H1 (cell line): ENCODE measurements at regions not wholly inside any gene's neighbourhood (a gene's known extent, or its start where the extent isn't known, plus 50 kb on each side); places are given as distances from the start of the nearest gene placed in this dataset.

Source experiments
- CTCF ChIP-seq, 3 experiments: IDR thresholded peaks; 1 replicate in 2 of 3; 2 replicates in 1 of 3; pipeline versions ENCODE4 v1.5.1 to v1.6.1; 2011; ENCODE audit warnings: low read length in 3 of 3, mild to moderate bottlenecking in 3 of 3, inconsistent platforms in 2 of 3, low read depth in 1 of 3, moderate library complexity in 1 of 3; ENCODE audit not compliant: insufficient read depth in 1 of 3; ENCODE audit errors: control extremely low read depth in 1 of 3
- FOSL1 ChIP-seq: IDR thresholded peaks from 2 replicates; pipeline ENCODE4 v1.6.1; 2011; ENCODE audit warnings: mild to moderate bottlenecking, low read depth, low read length, moderate library complexity; ENCODE audit not compliant: insufficient read depth
- POLR2A ChIP-seq, 2 experiments: IDR thresholded peaks; 1 replicate in 1 of 2; 2 replicates in 1 of 2; pipeline ENCODE4 v1.6.1; 2011; ENCODE audit warnings: low read depth in 2 of 2, low read length in 2 of 2, mild to moderate bottlenecking in 2 of 2; ENCODE audit errors: control extremely low read depth in 1 of 2
- USF2 ChIP-seq: IDR thresholded peaks from 2 replicates; pipeline ENCODE4 v1.6.1; 2011; ENCODE audit warnings: low read length, improper control_type of control experiment

GRCh38 chr3:106837616-106838015 is 539.6 kb upstream of the CCDC54 start:
- no peak for TF ChIP-seq POLR2A (IDR thresholded peaks at IDR 0.05; ENCODE audit: control extremely low read depth in 1 of 2, low read depth in 2 of 2, low read length in 2 of 2)
- TF ChIP-seq FOSL1 = no peak
- no peak for TF ChIP-seq USF2
- TF ChIP-seq CTCF (IDR thresholded peaks at IDR 0.05; ENCODE audit: control extremely low read depth in 1 of 3, insufficient read depth in 1 of 3, low read depth in 1 of 3, low read length in 3 of 3) = no peak
